Stimulated activated CD8-positive, alpha-beta memory T cell treated with anti-CD3 and anti-CD28 coated beads, Interleukin-15, amount 100 ng/mL, for 48 hours (primary cell): ENCODE measurements at regions not wholly inside any gene's neighbourhood (a gene's known extent, or its start where the extent isn't known, plus 50 kb on each side); places are given as distances from the start of the nearest gene placed in this dataset.

Experiments used
- DNase-seq, 2 donors: peaks; one replicate each; pipeline ENCODE4 v3.0.0-alpha.2; 2020; ENCODE audit warnings: low read depth in 2 of 2

DNA sequence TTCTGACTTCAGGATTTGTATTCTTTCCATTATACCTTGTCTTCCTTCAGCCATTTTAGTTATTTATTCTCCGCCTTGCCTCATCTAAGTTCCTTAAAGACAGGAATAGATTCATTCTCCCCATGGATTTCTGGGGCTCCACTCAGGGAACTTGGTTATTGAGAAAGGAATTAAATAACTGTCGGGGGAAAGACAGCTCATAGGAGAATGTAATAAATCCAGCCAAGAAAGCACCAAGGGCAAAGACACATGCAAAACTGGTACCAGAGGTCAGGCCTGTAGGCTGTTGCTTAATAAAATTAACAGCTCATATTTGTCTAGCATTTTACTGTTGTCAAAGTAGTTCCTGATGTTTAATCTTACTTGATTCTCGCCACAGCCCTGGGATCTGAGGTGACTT lies 357.2 kb downstream of the TMEM38B start:
- DNase-seq = no peak

- DNase-seq = no peak
These were observed 357.8 kb downstream of the TMEM38B start for GRCh38 chr9:106052166-106052565.

DNA sequence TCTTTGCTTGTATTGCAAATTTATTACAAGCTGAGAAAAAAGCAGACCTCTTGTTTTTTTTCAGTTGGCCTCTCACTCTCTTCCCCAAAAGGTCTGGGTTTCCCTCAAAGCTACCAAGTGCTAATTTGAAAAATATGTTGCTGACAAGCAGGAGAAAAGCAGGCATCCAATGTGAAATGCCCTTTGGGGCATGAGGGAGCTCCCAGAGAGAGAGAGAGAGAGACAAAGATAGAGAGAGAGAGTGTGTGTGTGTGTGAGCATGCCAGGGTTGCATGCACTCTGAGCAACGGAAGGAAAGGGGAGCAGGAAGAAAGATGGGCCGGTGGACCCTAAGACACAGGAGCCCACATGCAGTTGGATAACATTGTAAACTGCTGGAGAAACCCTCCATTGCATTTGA lies 358.4 kb downstream of the TMEM38B start:
- DNase-seq = no peak

DNA sequence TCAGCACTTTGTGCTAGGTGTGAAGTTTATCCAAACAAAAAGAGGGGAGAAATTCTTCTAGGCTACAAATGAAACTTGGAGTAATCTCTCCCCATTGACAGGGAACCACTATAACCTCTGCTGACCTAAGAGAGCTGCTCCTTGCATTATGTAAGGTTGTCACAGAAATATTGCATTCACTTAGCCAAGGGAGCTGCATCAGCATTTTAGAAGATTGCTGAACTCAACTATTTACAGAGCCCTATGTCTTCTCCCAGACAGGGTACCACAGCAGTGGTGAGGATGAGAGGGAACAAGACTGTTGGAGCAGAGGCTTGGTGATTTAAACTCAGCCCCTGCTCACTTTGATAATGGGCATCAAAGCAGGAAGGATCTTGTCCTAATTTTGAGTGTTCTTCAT lies 362.0 kb downstream of the TMEM38B start:
- DNase-seq = no peak

DNA sequence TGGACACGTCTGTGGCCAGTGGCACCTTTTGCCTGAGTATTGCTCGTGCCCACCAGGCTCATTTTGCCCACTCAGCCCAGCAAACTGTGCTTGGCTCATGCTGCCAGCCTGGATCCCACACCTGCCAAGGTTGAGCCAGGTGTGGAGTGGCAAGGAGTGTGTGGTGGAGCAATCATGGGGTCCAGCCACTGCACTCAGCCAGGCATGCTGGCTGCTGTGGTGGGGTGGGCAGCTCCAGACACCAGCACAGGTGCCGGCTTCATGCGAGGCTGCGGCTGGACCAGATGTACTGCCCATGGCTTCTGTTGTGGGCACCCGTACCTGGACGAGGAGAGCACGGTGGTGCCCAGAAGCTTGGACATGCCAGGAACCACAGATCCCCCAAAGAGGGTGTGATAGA lies 364.1 kb downstream of the TMEM38B start:
- DNase-seq = no peak

GRCh38 chr9:106059886-106060285 lies 365.5 kb downstream of the TMEM38B start:
- no peak for DNase-seq

- no peak for DNase-seq
These were observed 366.5 kb downstream of the TMEM38B start for GRCh38 chr9:106060885-106061284.

GRCh38 chr9:106062250-106062649 lies 367.9 kb downstream of the TMEM38B start:
- DNase-seq = no peak

DNA sequence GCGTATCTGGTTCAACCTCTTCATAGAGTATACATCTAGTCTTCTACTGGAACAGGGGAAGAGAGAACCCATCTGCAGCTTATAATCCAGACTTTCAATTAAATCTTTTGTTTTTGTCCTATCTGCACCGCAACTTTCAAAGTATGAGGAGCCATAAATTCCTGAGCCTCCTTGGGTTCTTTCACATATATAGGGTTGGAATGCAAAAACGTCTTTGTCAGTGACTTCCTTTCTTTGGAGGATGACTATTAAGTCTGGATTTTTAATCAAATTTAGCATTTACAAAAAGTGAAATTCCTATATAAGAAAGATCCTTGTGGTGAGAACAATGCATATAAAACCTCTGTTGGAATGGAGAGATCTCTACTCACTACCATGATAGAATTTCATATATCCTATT lies 370.8 kb downstream of the TMEM38B start:
- DNase-seq = no peak

DNA sequence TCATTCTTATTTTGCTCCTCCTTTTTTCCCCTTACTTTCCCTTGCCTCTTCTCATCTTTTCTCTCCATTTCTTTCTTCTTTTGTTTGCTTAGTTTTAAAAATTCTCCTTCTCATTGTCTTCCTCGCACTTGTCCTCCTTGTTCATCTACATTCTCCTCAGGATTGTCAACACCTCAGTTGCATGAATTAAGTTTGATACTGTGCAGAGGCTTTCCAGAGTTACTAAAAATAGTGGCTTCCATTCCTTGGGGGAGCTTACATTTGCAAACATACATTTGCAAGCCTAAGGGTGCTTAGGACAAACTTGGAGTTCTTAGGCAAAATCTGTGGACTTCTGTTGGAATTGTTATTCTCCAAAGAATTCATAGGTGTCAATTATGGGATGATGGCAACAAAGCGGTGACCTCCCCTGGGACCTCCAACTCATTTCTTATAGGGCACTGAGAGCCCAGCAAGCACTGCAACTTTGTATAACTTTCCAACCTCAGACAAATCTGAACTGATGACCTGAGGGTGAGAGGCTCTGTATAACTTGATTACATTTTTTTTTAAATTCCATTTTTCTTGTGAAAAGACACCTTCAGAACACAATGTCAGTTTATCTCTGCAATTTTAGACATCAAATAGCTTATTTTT lies 371.4 kb downstream of the TMEM38B start:
- DNase-seq = no peak

GRCh38 chr9:106066940-106067524 lies 372.7 kb downstream of the TMEM38B start:
- DNase-seq = no peak

DNA sequence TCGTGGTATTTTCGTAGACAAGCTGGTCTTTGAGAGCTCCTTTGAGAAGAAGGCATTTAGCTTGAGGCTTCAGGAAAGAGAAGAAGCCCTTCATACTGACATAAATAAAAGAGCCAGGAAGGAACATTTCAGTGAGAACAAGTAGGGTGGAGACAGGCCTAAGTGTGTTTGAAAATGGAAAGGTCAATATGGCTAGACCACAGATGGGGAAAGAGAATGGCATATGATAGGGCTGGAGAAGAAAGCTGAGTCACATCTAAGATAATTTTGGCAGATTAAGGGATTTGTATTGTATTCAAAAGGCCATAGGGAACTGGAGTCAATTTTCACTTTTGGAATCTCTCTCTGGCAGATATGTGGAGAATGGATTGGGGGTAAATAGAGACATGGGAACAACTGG lies 374.9 kb downstream of the TMEM38B start:
- no peak for DNase-seq

DNA sequence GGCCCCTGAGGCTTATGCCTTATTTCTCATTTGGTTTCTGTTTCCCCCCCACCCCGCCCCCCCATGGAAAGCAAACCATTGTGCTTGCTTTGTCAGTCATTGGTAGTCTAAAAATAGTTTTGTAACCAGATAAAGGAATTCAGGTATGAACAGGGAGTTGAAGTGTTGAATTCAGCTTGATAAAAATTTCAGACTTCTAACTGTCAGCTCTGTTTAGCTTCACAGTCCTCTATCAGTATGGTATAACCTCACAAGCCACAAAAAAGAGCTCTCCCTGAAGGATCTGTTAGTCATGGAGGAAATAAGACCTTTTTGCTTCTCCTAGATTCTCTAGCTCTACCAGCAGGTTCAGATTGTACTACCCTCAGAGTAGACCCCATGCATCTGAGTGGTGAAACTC lies 378.1 kb downstream of the TMEM38B start:
- no peak for DNase-seq

DNA sequence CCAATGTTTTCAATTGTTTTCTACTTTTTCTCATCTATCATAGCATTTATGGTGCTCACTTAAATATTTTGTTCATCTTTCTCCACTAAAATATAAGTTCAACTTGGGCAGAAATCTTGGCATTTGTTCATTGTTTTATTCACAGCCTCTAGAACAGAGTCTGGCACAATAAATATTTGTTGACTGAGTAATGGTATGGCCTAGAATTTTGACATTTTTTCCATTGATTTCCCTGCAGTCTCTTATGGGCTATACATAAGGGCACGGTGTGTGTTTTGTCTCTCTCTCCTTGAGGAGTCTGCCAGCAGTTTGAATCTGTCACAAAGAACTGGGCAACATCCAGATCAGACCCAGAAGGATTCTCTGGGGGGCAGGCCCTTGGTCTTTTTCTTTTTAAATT lies 379.7 kb downstream of the TMEM38B start:
- no peak for DNase-seq

DNA sequence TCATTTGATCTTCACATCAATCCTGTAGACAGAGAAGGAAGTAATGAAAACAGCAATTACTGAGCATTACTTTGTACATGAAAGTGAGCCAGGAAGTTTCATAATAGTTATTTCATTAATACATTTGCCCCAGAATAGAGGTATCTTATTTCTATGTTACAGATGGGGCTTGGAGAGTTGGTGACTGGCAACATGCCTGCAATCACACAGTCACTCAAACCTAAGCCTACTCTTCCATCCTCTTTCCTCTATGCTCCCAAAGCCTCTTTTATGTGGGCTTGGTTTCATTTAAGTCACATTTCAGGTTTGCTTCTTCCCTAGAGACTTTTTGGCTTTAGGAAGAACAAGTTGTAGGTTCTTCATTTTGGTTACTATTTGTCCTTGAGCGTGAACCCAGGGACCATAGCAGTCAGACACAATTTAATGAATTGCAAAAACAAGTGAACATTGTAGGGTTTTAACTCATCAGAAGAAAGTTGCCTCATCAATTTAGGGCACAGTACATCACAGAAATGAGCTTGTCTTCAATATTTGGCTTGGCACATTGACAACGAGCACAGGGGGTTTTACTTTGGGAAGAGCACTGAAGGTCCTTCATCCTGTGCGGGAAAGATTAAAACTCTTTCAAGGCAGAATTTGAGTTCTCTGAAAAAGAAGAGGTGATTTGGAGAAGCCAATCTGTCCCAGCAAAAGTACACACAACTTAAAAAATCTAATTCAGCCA lies 381.1 kb downstream of the TMEM38B start:
- no peak for DNase-seq

DNA sequence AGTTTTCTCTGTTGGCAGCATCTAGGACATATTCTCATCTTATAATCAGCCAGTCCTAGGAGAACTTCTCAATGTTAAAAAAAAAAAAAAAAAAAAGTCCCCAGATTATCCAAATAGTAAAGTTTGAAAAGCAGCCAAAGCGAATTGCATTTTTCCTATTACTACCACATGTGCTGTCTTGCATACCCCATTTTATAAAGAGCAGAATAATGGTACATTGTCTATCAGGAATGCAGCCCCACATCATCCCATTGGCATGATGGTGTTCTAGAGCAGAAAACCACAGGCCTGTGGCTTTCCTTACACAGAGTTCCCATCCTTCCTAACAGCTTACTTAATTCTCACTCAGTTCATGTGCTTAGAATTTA lies 381.6 kb downstream of the TMEM38B start:
- no peak for DNase-seq

DNA sequence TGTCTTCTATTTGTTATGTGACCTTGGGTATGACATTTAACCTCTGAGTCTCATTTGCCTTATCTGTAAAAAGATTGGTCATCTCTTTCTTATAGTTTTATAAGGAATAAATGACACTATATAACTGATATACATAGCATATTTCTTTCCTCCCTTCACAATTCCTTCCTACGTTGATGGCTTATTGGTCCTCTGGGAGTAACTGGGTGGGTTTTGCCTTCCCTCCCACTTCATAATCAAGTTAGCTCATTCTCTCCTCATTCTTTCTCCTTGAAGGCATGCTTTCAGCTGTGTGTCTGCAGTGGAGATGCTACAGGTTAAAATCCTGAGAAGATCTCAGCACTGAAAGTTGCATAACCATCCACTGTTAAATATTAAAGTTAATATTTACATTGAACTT lies 382.4 kb downstream of the TMEM38B start:
- no peak for DNase-seq

DNA sequence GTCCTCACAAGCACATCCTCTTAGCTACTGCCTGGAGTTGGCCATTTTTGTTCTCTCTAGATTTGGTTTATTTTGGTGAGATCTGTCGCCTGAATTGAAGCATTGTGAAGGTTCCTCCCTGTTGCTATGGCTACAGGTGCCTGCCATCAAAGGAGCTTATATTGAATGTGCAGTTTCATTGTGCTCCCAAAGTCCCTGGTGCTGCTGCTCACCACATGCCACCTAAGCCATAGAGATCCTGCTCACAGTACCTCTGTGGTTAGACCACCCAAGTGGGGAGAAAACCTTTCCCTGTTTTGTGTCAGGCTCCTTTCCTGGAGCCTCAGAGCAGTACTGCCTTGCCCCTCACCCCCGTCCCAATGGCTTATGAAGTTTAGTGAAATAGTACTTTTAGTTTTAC lies 383.4 kb downstream of the TMEM38B start:
- DNase-seq = no peak

- no peak for DNase-seq
These were observed 388.3 kb downstream of the TMEM38B start for GRCh38 chr9:106082621-106083020.

DNA sequence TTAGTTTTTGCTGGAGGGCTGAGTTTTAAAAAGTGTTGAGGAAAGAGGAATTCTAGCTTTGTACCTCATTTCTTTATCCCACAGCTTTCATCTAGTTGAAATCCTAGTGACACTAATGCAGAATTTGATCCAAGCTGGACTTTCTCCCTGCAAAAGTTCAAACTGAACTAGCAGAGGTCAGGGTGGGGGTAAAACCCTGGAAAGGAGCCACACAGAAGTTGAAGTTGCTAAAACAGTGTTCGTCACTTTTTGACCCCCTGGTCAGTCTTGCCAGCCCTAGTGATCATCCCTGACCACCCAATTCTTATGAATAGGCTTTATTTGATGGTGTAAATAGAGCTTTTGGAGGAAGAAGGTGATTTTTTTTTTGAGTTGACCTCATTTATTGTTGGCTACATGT lies 390.4 kb downstream of the TMEM38B start:
- no peak for DNase-seq

- no peak for DNase-seq
These were observed 391.1 kb downstream of the TMEM38B start for GRCh38 chr9:106085479-106085878.

GRCh38 chr9:106092083-106092482 lies 397.7 kb downstream of the TMEM38B start:
- DNase-seq = no peak

- DNase-seq = no peak
These were observed 408.5 kb downstream of the TMEM38B start for GRCh38 chr9:106102821-106103220.
